Aorta (tissue), 5 donors: ENCODE measurements at regions not wholly inside any gene's neighbourhood (a gene's known extent, or its start where the extent isn't known, plus 50 kb on each side); places are given as distances from the start of the nearest gene placed in this dataset.

Experiments used
- ATAC-seq: fragments of 200-7000 bp; cut with Tn5 transposase; one replicate; pipeline ENCODE4 v1.9.1; 2022; ENCODE audit warnings: moderate library complexity; ENCODE audit not compliant: low FRiP score
- DNase-seq, 2 donors: peaks; one replicate each; pipeline ENCODE4 v3.0.0-alpha.2; 2020
- H3K27ac ChIP-seq, 2 donors: one replicate each; pipeline ENCODE4 v1.5.1; 2013; ENCODE audit warnings: low read length in 2 of 2, mild to moderate bottlenecking in 2 of 2, moderate library complexity in 2 of 2, control low read depth in 1 of 2, inconsistent platforms in 1 of 2, low read depth in 1 of 2
- H3K27me3 ChIP-seq, 2 donors: one replicate each; pipeline ENCODE4 v1.6.1; 2013; ENCODE audit warnings: control low read depth in 1 of 2, low read length in 1 of 2, mild to moderate bottlenecking in 1 of 2, moderate library complexity in 1 of 2; ENCODE audit not compliant: insufficient read depth in 2 of 2, control insufficient read depth in 1 of 2
- H3K36me3 ChIP-seq, 2 donors: one replicate each; pipeline ENCODE4 v1.6.1; 2013; ENCODE audit warnings: control low read depth in 1 of 2, low read length in 1 of 2, mild to moderate bottlenecking in 1 of 2; ENCODE audit not compliant: insufficient read depth in 2 of 2, control insufficient read depth in 1 of 2
- H3K4me1 ChIP-seq, 2 donors: one replicate each; pipeline ENCODE4 v1.6.1; 2013; ENCODE audit warnings: low read length in 2 of 2, control low read depth in 1 of 2, mild to moderate bottlenecking in 1 of 2, moderate library complexity in 1 of 2; ENCODE audit not compliant: insufficient read depth in 2 of 2, control insufficient read depth in 1 of 2
- H3K4me3 ChIP-seq, 2 donors: one replicate each; pipeline ENCODE4 v1.5.1; 2013; ENCODE audit warnings: low read length in 2 of 2, control low read depth in 1 of 2, mild to moderate bottlenecking in 1 of 2
- H3K9me3 ChIP-seq: one replicate; pipeline ENCODE4 v1.6.1; 2013; ENCODE audit warnings: mild to moderate bottlenecking, low read length; ENCODE audit not compliant: control insufficient read depth
- WGBS, 2 donors: extraction: QIAGEN DNeasy Blood & Tissue Kit; methylation state at CpG; one replicate each; pipeline ENCODE4 v1.1.7; 2013; 5-methylcytosine and 5-hydroxymethylcytosine counted together
- intact Hi-C, 2 donors: fragments of 100-400 bp; cut with DNase I; formaldehyde crosslinking; loops; one replicate each; pipeline versions ENCODE4 v1.14.2 to v1.15.0; 2022
- donor health status: healthy with polysubstance abuse.
- donor health status: Bipolar disorder and iron deficiency.
- donor health status: DM: no; HTN: no; CAD: no.
- donor health status: DM: no; HTN: no; CAD: no.
- donor health status: DM: yes; HTN: yes; CAD: no.

DNA sequence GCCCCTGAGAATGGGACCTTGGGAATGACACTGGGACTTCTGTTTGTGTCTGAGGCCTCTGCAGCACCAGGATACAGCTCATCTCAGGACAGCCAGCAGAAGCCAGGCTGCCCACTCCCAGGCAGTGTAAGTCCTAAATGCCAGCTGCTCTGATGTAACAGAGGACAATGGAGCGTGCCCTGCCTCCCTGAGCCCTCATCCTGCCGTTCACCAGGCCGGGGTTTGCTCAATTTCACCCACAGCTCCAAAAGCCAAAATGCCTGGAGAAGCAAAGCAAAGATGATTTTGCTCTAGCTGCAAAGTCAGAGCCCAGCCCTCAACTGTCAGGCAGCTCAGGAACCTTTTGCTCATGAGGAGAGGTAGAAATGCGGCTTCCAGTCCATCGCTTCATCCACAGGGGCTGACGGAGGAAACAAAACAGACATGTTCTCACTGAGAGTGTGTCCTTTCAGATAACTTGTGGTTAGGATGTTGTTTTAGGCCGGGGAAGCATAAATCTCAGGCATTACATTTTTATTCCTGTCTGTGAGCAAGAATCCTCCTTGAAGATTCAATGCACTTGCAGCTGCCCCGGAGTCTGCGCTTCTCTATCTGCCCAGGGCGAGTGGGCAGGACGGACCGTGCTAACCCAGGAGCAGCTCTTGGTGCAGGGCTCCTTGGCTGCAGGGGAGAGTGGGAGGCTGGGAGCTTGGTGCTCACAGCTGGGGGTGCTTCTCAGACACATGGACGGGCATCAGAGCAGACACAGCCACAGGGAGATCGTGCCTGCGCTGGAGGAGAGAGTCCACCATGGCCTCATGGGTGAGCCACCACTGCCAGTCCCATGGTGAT, 83.2 kb upstream of the CHST15 start:
- Histone ChIP-seq H3K27me3 (no peaks in the 10 kb centered on the region), H3K4me3 (no peak overlapping the region), H3K27ac (no peak overlapping the region), H3K36me3 (no peaks in the 10 kb centered on the region), H3K9me3 (no peaks in the 10 kb centered on the region), H3K4me1 (no peaks in the 10 kb centered on the region)
- no peak for ATAC-seq
- intact Hi-C loops, result no loop called here
- 43 to 47% methylated on average over 15 of the region's 15 CpGs for WGBS, 2 donors
- no peak for DNase-seq

DNA sequence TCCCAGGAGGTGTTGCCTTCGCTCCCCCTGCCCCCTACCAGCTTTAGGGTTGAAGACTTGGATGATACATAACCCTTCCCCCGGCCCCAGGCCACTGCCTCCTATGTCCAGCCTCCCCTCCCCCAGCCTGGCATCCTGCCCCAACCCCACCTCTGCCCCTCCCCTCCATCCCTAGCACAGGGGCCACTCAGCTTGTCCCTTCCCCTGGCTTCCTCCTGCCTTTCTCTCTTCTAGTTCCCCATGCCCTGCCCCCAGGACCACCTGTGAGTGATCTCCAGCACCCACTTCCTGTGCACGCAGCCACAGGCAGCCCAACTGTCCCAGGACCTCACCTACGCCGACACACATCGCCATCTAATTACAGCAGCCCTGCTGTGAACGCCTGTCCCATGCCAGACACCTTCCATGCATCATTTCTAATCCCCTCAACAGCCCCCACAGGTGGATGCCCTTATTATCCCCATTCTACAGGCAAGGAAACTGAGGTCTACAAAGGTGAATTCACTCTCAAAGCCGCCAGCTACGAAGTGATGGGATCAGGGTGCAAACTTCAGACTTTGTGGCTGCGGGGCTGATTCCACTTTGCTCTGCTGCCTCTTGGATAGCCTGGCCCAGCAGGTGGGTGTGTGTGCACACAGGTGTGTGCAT, 82.4 kb upstream of the CHST15 start:
- Histone ChIP-seq H3K36me3 (no peaks in the 10 kb centered on the region), H3K4me1 (no peaks in the 10 kb centered on the region), H3K27me3 (no peaks in the 10 kb centered on the region), H3K4me3 (no peak overlapping the region), H3K9me3 (no peaks in the 10 kb centered on the region), H3K27ac (no peak overlapping the region)
- DNase-seq, result no peak
- 90 to 93% methylated on average over 10 of the region's 10 CpGs for WGBS, 2 donors
- ATAC-seq, result no peak
- intact Hi-C loops, result no loop called here

DNA sequence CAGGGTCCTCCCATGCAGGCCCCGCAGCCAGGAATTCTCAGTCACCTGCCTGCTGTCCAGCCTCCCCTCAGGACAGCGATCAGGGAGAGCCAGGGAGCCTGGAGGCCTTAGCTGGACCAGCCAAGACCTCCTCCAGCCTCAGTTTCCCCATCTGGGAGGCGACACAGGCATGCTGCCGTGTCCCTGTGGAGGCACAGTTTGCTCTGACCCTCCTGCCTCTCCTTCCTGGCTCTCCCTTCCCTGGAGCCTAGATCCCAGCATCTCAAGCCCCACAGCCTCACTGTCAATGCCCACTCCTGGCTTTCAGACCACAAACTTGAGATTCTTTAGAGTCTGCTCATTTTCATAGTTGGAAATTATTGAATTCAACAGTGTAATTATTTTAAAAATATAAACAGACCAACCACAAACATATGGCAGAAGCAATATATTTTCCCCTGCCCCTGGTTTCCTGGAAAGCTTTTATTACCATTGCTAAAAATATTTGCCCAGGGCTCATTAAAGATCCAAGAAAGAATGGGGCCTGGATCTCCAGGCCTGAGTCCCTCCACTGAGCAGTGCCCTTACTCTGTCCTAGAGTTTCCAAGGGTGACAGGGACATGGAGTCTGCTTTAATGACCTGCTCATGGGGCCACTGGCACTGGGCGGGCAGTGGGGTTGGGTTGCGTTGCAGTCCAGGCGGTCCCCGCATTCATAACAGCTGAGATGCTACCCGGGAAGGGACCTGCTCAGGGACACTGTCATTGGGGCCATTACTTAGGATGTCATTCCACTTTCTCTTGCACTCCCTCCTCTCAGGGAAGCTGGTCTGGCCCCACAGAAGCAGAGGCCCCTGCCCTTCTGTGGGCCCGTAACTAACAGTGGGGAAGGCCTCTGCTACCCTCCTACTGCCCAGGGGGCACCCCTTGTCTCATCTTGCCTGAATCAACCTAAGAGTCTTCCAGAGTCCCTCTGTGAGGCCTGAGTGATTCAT, 81.6 kb upstream of the CHST15 start:
- H3K27me3 ChIP-seq, result no peaks in the 10 kb centered on the region
- H3K9me3 ChIP-seq, result no peaks in the 10 kb centered on the region
- H3K36me3 ChIP-seq, result no peaks in the 10 kb centered on the region
- ATAC-seq (no peak), DNase-seq (no peak)
- no peak overlapping the region for H3K4me3 ChIP-seq
- WGBS, 2 donors, result 94 to 96% methylated on average over 10 of the region's 10 CpGs
- H3K4me1 ChIP-seq, result no peaks in the 10 kb centered on the region
- no peak overlapping the region for H3K27ac ChIP-seq
- intact Hi-C loops, result no loop called here

DNA sequence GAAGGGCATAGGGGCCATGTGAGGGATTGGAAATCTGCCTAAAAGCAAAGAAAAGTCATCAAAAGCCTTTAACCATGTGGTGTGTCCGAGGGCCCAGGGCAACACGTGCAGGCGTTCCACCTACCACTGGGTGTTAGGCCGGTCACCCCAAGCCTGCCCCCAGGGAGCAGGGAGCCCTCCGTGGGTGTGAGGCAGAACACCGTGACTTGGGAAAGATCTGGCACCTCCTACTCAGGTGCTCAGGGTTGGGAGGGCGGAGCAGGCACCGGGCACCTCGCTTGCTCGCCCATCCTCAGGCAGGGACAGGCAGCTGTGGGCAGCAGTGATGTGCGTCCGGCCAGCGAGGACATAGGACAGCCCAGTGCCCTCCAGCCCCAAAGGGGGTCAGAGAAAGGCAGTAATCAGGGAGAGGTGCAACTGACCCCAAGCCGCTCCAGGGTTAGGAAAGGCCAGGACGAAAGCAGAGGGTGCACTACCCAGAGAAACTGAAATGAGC, 80.7 kb upstream of the CHST15 start:
- H3K27ac ChIP-seq, result no peak overlapping the region
- intact Hi-C loops, result no loop called here
- H3K9me3 ChIP-seq, result no peaks in the 10 kb centered on the region
- WGBS, 2 donors, result 96 to 98% methylated on average over 15 of the region's 15 CpGs
- no peaks in the 10 kb centered on the region for H3K4me1 ChIP-seq
- ATAC-seq (no peak), DNase-seq (no peak)
- H3K4me3 ChIP-seq, result no peak overlapping the region
- H3K27me3 ChIP-seq, result no peaks in the 10 kb centered on the region
- H3K36me3 ChIP-seq, result no peaks in the 10 kb centered on the region

DNA sequence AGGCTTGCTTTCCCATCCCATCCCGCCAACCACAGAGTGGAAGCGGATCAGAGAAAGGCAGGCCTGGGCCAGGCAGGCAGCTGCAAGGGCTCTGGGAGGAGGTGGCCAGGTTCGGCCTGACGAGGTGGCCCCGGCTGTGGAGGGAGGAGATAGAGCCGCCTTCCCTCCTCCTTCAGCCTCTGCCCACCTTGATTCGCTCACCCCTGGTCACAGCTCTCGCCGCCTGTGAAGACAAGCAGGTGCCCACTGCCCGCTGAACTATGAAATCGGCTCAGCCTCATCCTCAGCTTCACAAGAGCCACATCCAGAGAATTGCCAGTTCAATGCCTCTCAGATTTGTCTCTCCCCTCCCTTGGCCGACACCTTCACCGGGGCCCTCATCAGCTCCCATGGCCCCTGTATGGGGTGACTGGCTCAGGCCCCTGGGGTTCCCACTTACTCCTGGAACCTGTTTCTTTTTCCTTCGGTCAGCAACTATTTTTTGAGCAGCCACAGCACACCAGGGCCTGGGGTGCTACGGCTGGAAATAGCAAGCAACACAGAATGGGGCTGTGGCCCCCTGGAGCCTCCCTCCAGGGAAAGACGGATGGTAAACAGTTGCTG, 80.0 kb upstream of the CHST15 start:
- intact Hi-C loops, result no loop called here
- Histone ChIP-seq H3K4me3 (no peak overlapping the region), H3K36me3 (no peaks in the 10 kb centered on the region), H3K9me3 (no peaks in the 10 kb centered on the region), H3K27ac (no peak overlapping the region), H3K27me3 (no peaks in the 10 kb centered on the region), H3K4me1 (no peaks in the 10 kb centered on the region)
- ATAC-seq (no peak), DNase-seq (no peak)
- WGBS, 2 donors, result 91 to 98% methylated on average over 16 of the region's 16 CpGs

DNA sequence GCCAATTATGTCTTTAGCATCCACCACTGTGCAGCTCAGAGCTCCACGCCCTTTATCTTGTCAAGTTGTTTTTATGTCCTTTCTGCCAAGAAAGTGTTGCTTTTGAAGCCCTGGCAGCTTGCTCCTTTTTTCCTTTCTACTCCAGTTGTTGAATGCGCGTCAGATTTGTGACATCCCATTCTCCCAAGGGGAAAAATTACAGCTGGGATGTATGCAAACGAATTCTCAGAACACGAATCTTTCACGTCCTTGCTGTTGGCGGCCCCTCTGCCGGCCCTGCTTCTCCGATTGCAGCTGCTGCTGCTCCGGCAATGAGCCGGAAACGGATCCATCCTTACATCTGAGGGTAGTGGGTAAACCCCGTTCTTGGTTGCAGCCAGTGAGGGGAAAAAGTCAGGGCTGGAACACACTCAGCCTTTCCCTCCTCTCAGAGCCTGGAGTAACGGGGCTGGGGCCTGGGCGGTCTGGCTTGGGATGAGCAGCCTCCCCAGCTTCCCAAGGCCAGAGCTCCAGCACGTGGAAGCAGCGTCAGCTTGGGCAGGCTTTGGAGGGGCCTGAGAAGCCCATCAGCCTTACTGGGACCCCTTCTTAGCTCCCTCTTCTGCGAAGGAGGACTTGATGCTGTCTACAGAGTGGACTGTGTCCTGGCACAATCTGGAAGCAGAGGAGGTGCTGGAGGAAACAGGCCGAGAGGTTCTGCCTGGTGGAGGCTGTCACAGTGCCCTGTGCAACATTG, 79.0 kb upstream of the CHST15 start:
- DNase-seq, result no peak
- Histone ChIP-seq H3K27me3 (no peaks in the 10 kb centered on the region), H3K9me3 (no peaks in the 10 kb centered on the region), H3K4me3 (no peak overlapping the region), H3K36me3 (no peaks in the 10 kb centered on the region), H3K27ac (no peak overlapping the region), H3K4me1 (no peaks in the 10 kb centered on the region)
- intact Hi-C loops, result no loop called here
- ATAC-seq, result no peak
- 95 to 96% methylated on average over 19 of the region's 19 CpGs for WGBS, 2 donors

DNA sequence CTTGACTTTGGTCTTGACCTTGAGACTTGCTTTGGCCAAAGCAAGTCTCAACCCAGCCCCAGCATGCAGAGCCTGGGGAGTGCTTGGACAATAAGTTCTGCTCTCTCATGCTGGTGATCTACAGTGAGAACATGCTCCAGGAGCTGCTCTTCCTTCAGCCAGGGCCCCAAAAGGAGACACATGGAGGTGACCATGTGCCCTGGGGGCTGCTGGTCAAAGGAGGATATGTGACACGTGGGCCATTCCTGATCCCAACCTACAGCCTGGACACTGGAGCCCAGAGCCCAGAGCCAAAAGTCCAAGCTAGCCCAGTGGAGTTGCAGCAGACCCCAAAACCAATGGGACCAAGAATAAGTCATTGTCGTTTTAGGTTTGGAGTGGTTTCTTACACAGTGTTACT, 78.2 kb upstream of the CHST15 start:
- no peaks in the 10 kb centered on the region for H3K36me3 ChIP-seq
- ATAC-seq (no peak), DNase-seq (no peak)
- intact Hi-C loops, result no loop called here
- H3K27ac ChIP-seq, result no peak overlapping the region
- H3K4me3 ChIP-seq, result no peak overlapping the region
- WGBS, 2 donors, result 91 to 95% methylated on average over 2 of the region's 2 CpGs
- H3K9me3 ChIP-seq, result no peaks in the 10 kb centered on the region
- no peaks in the 10 kb centered on the region for H3K4me1 ChIP-seq
- no peaks in the 10 kb centered on the region for H3K27me3 ChIP-seq

DNA sequence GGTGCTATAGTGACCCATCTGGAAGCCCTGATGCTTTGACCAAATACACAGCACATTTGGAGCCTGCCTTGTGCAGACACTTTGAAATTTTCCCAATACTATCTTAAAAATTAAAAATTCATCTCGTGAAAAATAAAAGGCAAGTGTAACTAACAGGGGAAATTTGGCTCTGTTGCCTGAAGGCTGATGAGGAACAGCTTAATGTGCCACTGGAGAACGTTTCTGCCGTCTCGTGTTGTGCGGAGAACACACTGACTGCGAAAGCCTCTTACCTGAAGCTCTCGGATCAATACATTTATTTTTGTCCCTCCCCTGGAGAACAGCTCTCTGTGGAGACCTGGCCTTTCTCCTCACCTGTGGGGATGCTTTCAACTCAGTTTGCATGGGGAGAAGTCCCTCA, 77.2 kb upstream of the CHST15 start:
- H3K4me1 ChIP-seq, result no peaks in the 10 kb centered on the region
- DNase-seq (no peak), ATAC-seq (no peak)
- intact Hi-C loops, result no loop called here
- H3K27ac ChIP-seq, result no peak overlapping the region
- H3K36me3 ChIP-seq, result no peaks in the 10 kb centered on the region
- no peak overlapping the region for H3K4me3 ChIP-seq
- no peaks in the 10 kb centered on the region for H3K9me3 ChIP-seq
- H3K27me3 ChIP-seq, result no peaks in the 10 kb centered on the region
- WGBS, 2 donors, result 94 to 95% methylated on average over 7 of the region's 7 CpGs
